AG10803 (cell line): ENCODE measurements at regions not wholly inside any gene's neighbourhood (a gene's known extent, or its start where the extent isn't known, plus 50 kb on each side); places are given as distances from the start of the nearest gene placed in this dataset.

ENCODE experiments used
- DNase-seq: peaks from one replicate; pipeline ENCODE4 v3.0.0; 2010; ENCODE audit warnings: low read depth
- H3K4me3 ChIP-seq: 2 replicates; pipeline ENCODE4 v1.5.1; 2011; ENCODE audit warnings: mild to moderate bottlenecking, low read length, control low read depth
- TF ChIP-seq, protein P1 (sequence below): conservative IDR thresholded peaks from 2 replicates; pipeline ENCODE4 v1.5.1; 2011; ENCODE audit warnings: mild to moderate bottlenecking, low read length, control low read depth, inconsistent platforms

DNA sequence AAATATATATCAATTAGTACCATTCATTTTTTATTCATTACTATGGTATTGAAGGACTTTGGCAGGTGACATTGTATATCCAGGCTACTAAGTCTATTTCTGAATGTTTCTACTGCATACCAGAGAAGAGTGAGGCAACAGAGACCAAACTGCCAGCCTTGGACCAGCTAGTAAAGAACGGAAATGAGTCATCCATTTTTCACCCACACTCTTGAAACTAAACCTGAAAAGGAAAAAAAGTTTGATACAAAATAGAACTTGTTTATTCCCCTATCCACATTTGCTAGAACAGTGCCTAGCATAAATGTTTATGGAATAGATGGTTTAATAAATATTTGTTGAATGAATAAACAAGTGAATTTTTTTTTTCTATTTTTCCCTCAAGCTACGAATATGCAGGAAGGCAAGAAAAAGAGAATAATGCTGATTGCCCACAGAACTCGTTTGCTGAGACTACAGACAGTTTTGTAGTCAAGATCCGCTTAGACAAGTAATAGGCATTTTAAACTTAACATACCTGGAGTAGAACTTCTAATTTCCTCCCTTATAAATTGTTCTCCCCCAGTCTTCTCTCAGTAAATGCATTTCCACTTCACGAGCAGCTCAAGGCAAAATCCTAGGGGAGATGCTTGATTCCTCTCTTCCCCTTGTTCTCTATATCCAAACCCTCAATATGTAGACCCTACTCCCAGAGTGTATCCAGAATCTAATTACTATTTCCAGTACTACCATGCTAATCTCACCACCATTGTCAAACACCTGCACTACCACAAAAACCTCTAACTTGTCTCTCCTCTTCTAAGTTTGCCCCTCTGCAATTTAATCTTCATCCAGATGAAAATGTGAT, 146.2 kb upstream of the RASA1 start:
- TF ChIP-seq, protein P1, sequence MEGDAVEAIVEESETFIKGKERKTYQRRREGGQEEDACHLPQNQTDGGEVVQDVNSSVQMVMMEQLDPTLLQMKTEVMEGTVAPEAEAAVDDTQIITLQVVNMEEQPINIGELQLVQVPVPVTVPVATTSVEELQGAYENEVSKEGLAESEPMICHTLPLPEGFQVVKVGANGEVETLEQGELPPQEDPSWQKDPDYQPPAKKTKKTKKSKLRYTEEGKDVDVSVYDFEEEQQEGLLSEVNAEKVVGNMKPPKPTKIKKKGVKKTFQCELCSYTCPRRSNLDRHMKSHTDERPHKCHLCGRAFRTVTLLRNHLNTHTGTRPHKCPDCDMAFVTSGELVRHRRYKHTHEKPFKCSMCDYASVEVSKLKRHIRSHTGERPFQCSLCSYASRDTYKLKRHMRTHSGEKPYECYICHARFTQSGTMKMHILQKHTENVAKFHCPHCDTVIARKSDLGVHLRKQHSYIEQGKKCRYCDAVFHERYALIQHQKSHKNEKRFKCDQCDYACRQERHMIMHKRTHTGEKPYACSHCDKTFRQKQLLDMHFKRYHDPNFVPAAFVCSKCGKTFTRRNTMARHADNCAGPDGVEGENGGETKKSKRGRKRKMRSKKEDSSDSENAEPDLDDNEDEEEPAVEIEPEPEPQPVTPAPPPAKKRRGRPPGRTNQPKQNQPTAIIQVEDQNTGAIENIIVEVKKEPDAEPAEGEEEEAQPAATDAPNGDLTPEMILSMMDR = no peak
- DNase-seq = peak; percentile 88
- H3K4me3 ChIP-seq = no peak overlapping the region

DNA sequence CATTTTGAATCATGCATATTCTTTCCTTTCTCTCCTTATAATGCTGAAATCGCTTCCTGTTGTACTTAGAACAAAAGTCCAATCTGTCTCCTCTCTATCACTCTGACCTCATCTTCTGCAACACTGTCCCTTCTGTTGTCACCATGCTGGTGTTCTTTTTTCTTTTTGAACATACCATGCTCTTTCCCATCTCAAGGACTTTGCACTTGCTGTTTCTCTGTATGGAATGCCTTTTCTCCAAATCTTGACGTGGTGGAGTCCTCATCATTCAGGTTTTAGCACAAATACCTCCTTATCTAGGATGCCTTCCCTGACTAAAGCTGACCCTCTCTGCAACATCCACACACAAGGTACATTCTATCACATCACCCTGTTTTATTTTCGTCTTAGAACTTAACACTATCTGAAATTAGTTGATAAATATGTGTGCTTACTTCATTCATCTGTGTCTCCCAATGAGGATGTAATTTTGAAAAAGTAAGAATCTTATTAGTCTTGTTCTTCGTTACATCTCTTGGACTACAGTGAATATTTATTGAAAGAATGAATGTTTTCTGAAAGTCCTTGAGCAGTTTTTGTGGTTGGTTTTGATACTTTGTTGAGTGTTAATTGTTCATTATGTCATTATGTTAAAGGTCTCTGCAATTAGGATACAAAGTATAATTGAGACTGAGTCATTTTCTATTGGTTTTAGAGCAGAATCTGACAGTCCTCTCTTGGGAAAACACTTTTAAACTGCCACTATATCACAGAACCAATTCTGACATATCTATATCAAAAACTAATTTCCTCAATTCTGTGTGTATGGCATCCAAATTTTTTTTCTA, 145.3 kb upstream of the RASA1 start:
- TF ChIP-seq, protein P1 = no peak
- no peak overlapping the region for H3K4me3 ChIP-seq
- DNase-seq = no peak

DNA sequence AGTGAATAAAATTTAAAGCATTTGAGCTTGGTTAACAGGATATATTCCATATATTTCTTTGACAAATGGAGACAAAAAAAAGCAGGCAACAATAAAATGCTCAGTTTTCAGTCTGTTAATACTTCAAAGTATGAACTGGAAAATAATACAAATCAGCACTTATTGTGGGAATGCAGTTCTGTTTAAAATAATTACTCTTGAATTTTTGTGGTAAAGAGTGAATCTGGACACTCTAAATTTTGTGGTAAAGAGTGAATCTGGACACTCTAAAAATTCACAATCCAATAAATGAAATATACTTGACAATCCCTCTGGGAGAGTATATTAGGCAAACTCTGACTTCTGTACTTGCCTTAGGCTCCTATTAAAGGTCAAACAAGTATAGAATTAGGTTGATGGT, 141.9 kb upstream of the RASA1 start:
- TF ChIP-seq, protein P1 = no peak
- DNase-seq = peak; percentile 69
- H3K4me3 ChIP-seq = no peak overlapping the region

DNA sequence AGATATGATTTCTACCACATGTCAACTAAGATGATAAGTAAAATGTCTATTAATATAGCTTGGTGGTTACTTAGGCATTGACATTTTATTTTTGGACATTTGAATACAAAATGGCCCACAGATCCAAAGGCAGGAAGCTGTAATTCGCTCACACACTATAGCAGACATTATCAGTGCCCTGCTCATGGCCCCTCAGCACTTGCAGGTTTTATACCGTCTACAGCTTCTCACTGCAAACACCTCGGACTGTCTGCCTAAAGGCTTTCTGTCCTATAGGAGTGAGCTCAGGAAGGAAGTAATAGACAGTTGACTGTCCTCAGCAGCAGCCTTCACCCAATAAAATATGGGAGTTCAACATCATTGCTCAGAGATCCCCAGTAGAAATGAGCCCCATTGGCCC, 140.8 kb upstream of the RASA1 start:
- DNase-seq = no peak
- H3K4me3 ChIP-seq = no peak overlapping the region
- TF ChIP-seq, protein P1 = no peak

DNA sequence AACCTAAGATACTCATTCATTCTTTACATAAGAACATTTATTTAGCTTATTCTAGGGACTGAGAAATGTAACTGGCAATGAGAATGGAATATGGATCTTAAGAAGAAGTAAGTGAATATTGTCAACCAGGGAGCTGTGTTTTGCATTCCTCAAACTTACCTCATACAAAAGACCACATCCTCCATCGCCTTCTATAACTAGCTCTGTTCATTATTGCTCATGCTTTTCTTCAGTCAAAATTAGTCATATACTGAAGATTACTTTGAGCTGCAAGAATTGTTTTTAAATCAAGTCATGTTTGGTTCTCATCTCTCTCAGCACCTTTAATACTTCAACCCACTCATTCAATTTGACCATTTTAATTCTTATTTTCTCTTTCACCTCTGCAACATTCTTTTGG, 140.3 kb upstream of the RASA1 start:
- TF ChIP-seq, protein P1 = no peak
- DNase-seq = peak; percentile 83
- H3K4me3 ChIP-seq = no peak overlapping the region

DNA sequence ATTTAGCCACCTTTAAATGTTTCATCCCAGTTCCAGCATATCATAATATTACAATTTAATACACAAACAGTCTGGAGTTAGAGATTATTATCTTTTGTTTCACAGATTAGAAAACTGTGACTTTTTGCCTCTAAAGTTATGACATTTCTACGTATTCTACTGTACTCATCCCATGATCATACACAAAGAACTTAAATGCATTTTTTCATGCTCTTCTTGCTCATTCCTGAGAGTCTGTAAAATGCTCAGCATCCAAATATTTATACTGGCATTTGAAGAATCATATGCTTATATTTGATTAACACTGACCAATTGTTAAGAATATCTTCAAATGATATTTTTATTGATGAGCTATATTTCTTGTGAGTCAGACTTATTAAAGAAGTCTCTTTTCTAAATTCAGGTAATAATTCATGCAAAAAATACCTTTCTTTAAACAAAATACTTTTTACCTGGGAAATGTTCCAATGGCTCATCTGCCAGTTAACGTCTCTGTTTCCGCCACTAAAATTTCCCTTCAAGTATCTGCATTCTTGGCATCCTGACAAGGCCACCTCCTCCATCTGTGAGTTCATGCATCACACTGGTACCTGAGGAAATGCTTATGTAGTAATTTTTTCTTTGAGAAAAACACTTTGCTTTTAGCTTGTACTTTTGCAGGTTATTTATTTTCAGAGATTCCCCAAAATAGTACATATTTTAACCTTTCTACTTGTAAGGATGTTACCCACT, 139.6 kb upstream of the RASA1 start:
- TF ChIP-seq, protein P1 = no peak
- H3K4me3 ChIP-seq = no peak overlapping the region
- peak; percentile 40 for DNase-seq
